Astrocyte (in vitro differentiated cells and primary cell): ENCODE measurements at regions not wholly inside any gene's neighbourhood (a gene's known extent, or its start where the extent isn't known, plus 50 kb on each side); places are given as distances from the start of the nearest gene placed in this dataset.

Experiments
- DNase-seq: peaks from one replicate; pipeline ENCODE4 v3.0.0-alpha.2; 2010; ENCODE audit warnings: low read depth
- FAIRE-seq: peaks from 2 replicates; lab custom pipeline; 2011; peaks lifted over from hg19 to GRCh38; lab: Jason Lieb, UNC
- H2AFZ ChIP-seq: 2 replicates; pipeline ENCODE4 v1.6.0; 2012; ENCODE audit warnings: low read depth, low read length, inconsistent platforms
- H3K27ac ChIP-seq: 2 replicates; pipeline ENCODE4 v1.5.1; 2011; ENCODE audit warnings: low read depth, low read length, inconsistent platforms
- H3K27me3 ChIP-seq: 2 replicates; pipeline ENCODE4 v1.6.0; 2011; ENCODE audit warnings: low read length, inconsistent platforms; ENCODE audit not compliant: insufficient read depth
- H3K36me3 ChIP-seq: 2 replicates; pipeline ENCODE4 v1.5.1; 2011; ENCODE audit warnings: low read length, inconsistent platforms; ENCODE audit not compliant: insufficient read depth
- H3K4me1 ChIP-seq: 2 replicates; pipeline ENCODE4 v1.5.1; 2011; ENCODE audit warnings: low read length, inconsistent platforms; ENCODE audit not compliant: insufficient read depth
- H3K4me2 ChIP-seq: 2 replicates; pipeline ENCODE4 v1.6.0; 2012; ENCODE audit warnings: low read length, inconsistent platforms
- H3K4me3 ChIP-seq: 2 replicates; pipeline ENCODE4 v1.5.1; 2011; ENCODE audit warnings: low read depth, mild to moderate bottlenecking, low read length, inconsistent platforms; ENCODE audit not compliant: insufficient read depth
- H3K79me2 ChIP-seq: 2 replicates; pipeline ENCODE4 v1.6.0; 2012; ENCODE audit warnings: mild to moderate bottlenecking, low read length, inconsistent platforms; ENCODE audit not compliant: insufficient read depth
- H3K9ac ChIP-seq: 2 replicates; pipeline ENCODE4 v1.6.0; 2012; ENCODE audit warnings: mild to moderate bottlenecking, low read length, inconsistent platforms
- H3K9me3 ChIP-seq: 2 replicates; pipeline ENCODE4 v1.5.1; 2012; ENCODE audit warnings: low read depth, mild to moderate bottlenecking, low read length, inconsistent platforms; ENCODE audit not compliant: insufficient read depth
- H4K20me1 ChIP-seq: 2 replicates; pipeline ENCODE4 v1.6.0; 2012; ENCODE audit warnings: low read length, inconsistent platforms; ENCODE audit not compliant: insufficient read depth
- H3K27ac Mint-ChIP-seq: one replicate; pipeline ENCODE4 v1.8.0; 2021; ENCODE audit warnings: mild to moderate bottlenecking, mixed read lengths; ENCODE audit not compliant: unreplicated experiment
- H3K27me3 Mint-ChIP-seq: one replicate; pipeline ENCODE4 v1.8.0; 2021; ENCODE audit warnings: low read depth, mixed read lengths; ENCODE audit not compliant: unreplicated experiment
- H3K36me3 Mint-ChIP-seq: one replicate; pipeline ENCODE4 v1.8.0; 2021; ENCODE audit warnings: low read depth, mixed read lengths; ENCODE audit not compliant: unreplicated experiment
- H3K4me1 Mint-ChIP-seq: one replicate; pipeline ENCODE4 v1.8.0; 2021; ENCODE audit warnings: low read depth, mixed read lengths; ENCODE audit not compliant: unreplicated experiment
- H3K4me3 Mint-ChIP-seq: one replicate; pipeline ENCODE4 v1.8.0; 2021; ENCODE audit warnings: mild to moderate bottlenecking, moderate library complexity, mixed read lengths; ENCODE audit not compliant: unreplicated experiment
- H3K9me3 Mint-ChIP-seq: one replicate; pipeline ENCODE4 v1.8.0; 2021; ENCODE audit warnings: mild to moderate bottlenecking, mixed read lengths; ENCODE audit not compliant: unreplicated experiment
- CTCF ChIP-seq: IDR thresholded peaks from 2 replicates; pipeline ENCODE4 v1.5.1; 2011; ENCODE audit warnings: low read depth, mild to moderate bottlenecking, inconsistent platforms, low read length, moderate library complexity; ENCODE audit not compliant: insufficient read depth
- EZH2 ChIP-seq: IDR thresholded peaks from 2 replicates; pipeline ENCODE4 v1.6.1; 2012; ENCODE audit warnings: mild to moderate bottlenecking, low read length, inconsistent platforms; ENCODE audit not compliant: insufficient read depth

GRCh38 chr16:89041571-89042481, 51.8 kb upstream of the ACSF3 start:
- no peaks in the 10 kb centered on the region for H3K36me3 Mint-ChIP-seq
- Histone ChIP-seq H3K4me2 (no peak overlapping the region), H3K27ac (no peak overlapping the region), H3K79me2 (no peaks in the 10 kb centered on the region), H2AFZ (no peak overlapping the region), H3K9ac (no peak overlapping the region), H3K4me3 (no peak overlapping the region), H4K20me1 (no peaks in the 10 kb centered on the region), H3K9me3 (no peaks in the 10 kb centered on the region), H3K4me1 (no peaks in the 10 kb centered on the region), H3K36me3 (no peaks in the 10 kb centered on the region), H3K27me3 (peaks cover 14% of the 10 kb centered on the region)
- no peak overlapping the region for H3K4me3 Mint-ChIP-seq
- H3K27ac Mint-ChIP-seq, result no peak overlapping the region
- DNase-seq (no peak), FAIRE-seq (no peak)
- TF ChIP-seq CTCF (no peak), EZH2 (no peak)
- no peaks in the 10 kb centered on the region for H3K4me1 Mint-ChIP-seq
- H3K9me3 Mint-ChIP-seq, result peaks cover 2% of the 10 kb centered on the region
- peaks cover 46% of the 10 kb centered on the region for H3K27me3 Mint-ChIP-seq

- Histone ChIP-seq H3K4me2 (no peak overlapping the region), H4K20me1 (no peaks in the 10 kb centered on the region), H3K27ac (no peak overlapping the region), H3K4me3 (no peak overlapping the region), H3K9me3 (no peaks in the 10 kb centered on the region), H3K9ac (no peak overlapping the region), H3K79me2 (no peaks in the 10 kb centered on the region), H3K4me1 (no peaks in the 10 kb centered on the region), H3K27me3 (peaks cover 17% of the 10 kb centered on the region), H2AFZ (no peak overlapping the region), H3K36me3 (no peaks in the 10 kb centered on the region)
- Mint-ChIP-seq H3K27ac (peak overlapping the region; percentile 47), H3K9me3 (peaks cover 2% of the 10 kb centered on the region), H3K27me3 (peaks cover 49% of the 10 kb centered on the region), H3K4me1 (no peaks in the 10 kb centered on the region), H3K36me3 (no peaks in the 10 kb centered on the region), H3K4me3 (no peak overlapping the region)
- no peak for TF ChIP-seq EZH2
- FAIRE-seq (no peak), DNase-seq (no peak)
Measured at GRCh38 chr16:89042711-89043551, 50.7 kb upstream of the ACSF3 start.

GRCh38 chr16:89043636-89044417, 49.8 kb upstream of the ACSF3 start:
- no peak for FAIRE-seq
- Histone ChIP-seq H3K4me2 (no peak overlapping the region), H3K4me3 (no peak overlapping the region)

More at GRCh38 chr16:89043636-89044417, 49.8 kb upstream of the ACSF3 start:
- H3K4me1 Mint-ChIP-seq, result no peaks in the 10 kb centered on the region
- H3K27me3 Mint-ChIP-seq, result peaks cover 44% of the 10 kb centered on the region
- no peak overlapping the region for H3K9ac ChIP-seq
- H3K27ac ChIP-seq, result no peak overlapping the region
- no peaks in the 10 kb centered on the region for H4K20me1 ChIP-seq
- no peak overlapping the region for H3K4me3 Mint-ChIP-seq
- H3K27me3 ChIP-seq, result peaks cover 21% of the 10 kb centered on the region
- H3K36me3 Mint-ChIP-seq, result no peaks in the 10 kb centered on the region
- H3K27ac Mint-ChIP-seq, result no peak overlapping the region
- no peak overlapping the region for H2AFZ ChIP-seq
- DNase-seq, result no peak
- no peaks in the 10 kb centered on the region for H3K9me3 ChIP-seq
- peaks cover 2% of the 10 kb centered on the region for H3K9me3 Mint-ChIP-seq
- no peaks in the 10 kb centered on the region for H3K4me1 ChIP-seq
- H3K79me2 ChIP-seq, result no peaks in the 10 kb centered on the region
- TF ChIP-seq CTCF (no peak), EZH2 (no peak)
- H3K36me3 ChIP-seq, result no peaks in the 10 kb centered on the region
